ENCODE measurements at regions not wholly inside any gene's neighbourhood (a gene's known extent, or its start where the extent isn't known, plus 50 kb on each side); places are given as distances from the start of the nearest gene placed in this dataset.
"Not testable (repeated sequence)": the region's sequence is repeated elsewhere in the genome, so short reads cannot be mapped to it uniquely, and the experiment has no call there.

- no peak for DNase-seq (ENCODE audit: low read depth, low spot score)
Measured at GRCh38 chr18:23311351-23312121, 141.6 kb upstream of the RIOK3 start.

GRCh38 chr18:23313379-23313778 is 139.7 kb upstream of the RIOK3 start:
- no peak for DNase-seq (ENCODE audit: low read depth, low spot score)

- DNase-seq (ENCODE audit: low read depth, low spot score) = no peak
Measured at GRCh38 chr18:23314672-23315071, 138.4 kb upstream of the RIOK3 start.

GRCh38 chr18:23316316-23316715 is 136.8 kb upstream of the RIOK3 start:
- no peak for DNase-seq (ENCODE audit: low read depth, low spot score)

GRCh38 chr18:23316988-23317387 is 136.1 kb upstream of the RIOK3 start:
- DNase-seq (ENCODE audit: low read depth, low spot score) = no peak

GRCh38 chr18:23317975-23318675 is 135.0 kb upstream of the RIOK3 start:
- no peak for DNase-seq (ENCODE audit: low read depth, low spot score)

- DNase-seq (ENCODE audit: low read depth, low spot score) = no peak
Measured at GRCh38 chr18:23320709-23321236, 132.3 kb upstream of the RIOK3 start.

- no peak for DNase-seq (ENCODE audit: low read depth, low spot score)
Measured at GRCh38 chr18:23321996-23322395, 131.1 kb upstream of the RIOK3 start.

GRCh38 chr18:23324056-23324811 is 128.9 kb upstream of the RIOK3 start:
- DNase-seq (ENCODE audit: low read depth, low spot score) = peak; percentile 60

GRCh38 chr18:23324861-23325260 is 128.2 kb upstream of the RIOK3 start:
- no peak for DNase-seq (ENCODE audit: low read depth, low spot score)

- not testable (repeated sequence) for DNase-seq (ENCODE audit: low read depth, low spot score)
Measured at GRCh38 chr18:23329671-23330070, 123.4 kb upstream of the RIOK3 start.

- DNase-seq (ENCODE audit: low read depth, low spot score) = no peak
Measured at GRCh38 chr18:23330423-23330822, 122.7 kb upstream of the RIOK3 start.

GRCh38 chr18:23331091-23331920 is 121.8 kb upstream of the RIOK3 start:
- no peak for DNase-seq (ENCODE audit: low read depth, low spot score)

GRCh38 chr18:23332356-23332755 is 120.7 kb upstream of the RIOK3 start:
- DNase-seq (ENCODE audit: low read depth, low spot score) = no peak

- DNase-seq (ENCODE audit: low read depth, low spot score) = no peak
Measured at GRCh38 chr18:23333827-23334226, 119.3 kb upstream of the RIOK3 start.

GRCh38 chr18:23334569-23334968 is 118.5 kb upstream of the RIOK3 start:
- DNase-seq (ENCODE audit: low read depth, low spot score) = no peak

- no peak for DNase-seq (ENCODE audit: low read depth, low spot score)
Measured at GRCh38 chr18:23336101-23336500, 117.0 kb upstream of the RIOK3 start.

GRCh38 chr18:23337599-23338444 is 115.3 kb upstream of the RIOK3 start:
- DNase-seq (ENCODE audit: low read depth, low spot score) = no peak

GRCh38 chr18:23340661-23341060 is 112.4 kb upstream of the RIOK3 start:
- no peak for DNase-seq (ENCODE audit: low read depth, low spot score)

GRCh38 chr18:23341383-23341782 is 111.7 kb upstream of the RIOK3 start:
- DNase-seq (ENCODE audit: low read depth, low spot score) = no peak
